Activated T-cell treated with anti-CD3 and anti-CD28 coated beads, Interleukin-2, amount 50 U/mL, for 4 hours (primary cell): ENCODE measurements at regions not wholly inside any gene's neighbourhood (a gene's known extent, or its start where the extent isn't known, plus 50 kb on each side); places are given as distances from the start of the nearest gene placed in this dataset.

Experiments
- ATAC-seq, 2 donors: fragments of 200-7000 bp; cut with Tn5 transposase; one replicate each; pipeline ENCODE4 v1.10.0; 2021
- DNase-seq: peaks from one replicate; pipeline ENCODE4 v3.0.0-alpha.2; 2020
- H3K27me3 Mint-ChIP-seq: one replicate; pipeline ENCODE4 v1.8.0; 2021; ENCODE audit warnings: low read depth, mixed read lengths
- H3K36me3 Mint-ChIP-seq: one replicate; pipeline ENCODE4 v1.8.0; 2022; ENCODE audit warnings: mixed read lengths; ENCODE audit not compliant: insufficient read depth
- H3K4me1 Mint-ChIP-seq: one replicate; pipeline ENCODE4 v1.8.0; 2021; ENCODE audit warnings: low read depth, mixed read lengths
- H3K4me3 Mint-ChIP-seq: one replicate; pipeline ENCODE4 v1.8.0; 2021; ENCODE audit warnings: mild to moderate bottlenecking, moderate library complexity, mixed read lengths
- H3K9me3 Mint-ChIP-seq: one replicate; pipeline ENCODE4 v1.8.0; 2021; ENCODE audit warnings: mixed read lengths

- no peak for DNase-seq
- H3K9me3 Mint-ChIP-seq = peaks cover 5% of the 10 kb centered on the region
- no peaks in the 10 kb centered on the region for H3K36me3 Mint-ChIP-seq
- H3K27me3 Mint-ChIP-seq = no peaks in the 10 kb centered on the region
- ATAC-seq = no peak
- no peaks in the 10 kb centered on the region for H3K4me1 Mint-ChIP-seq
- H3K4me3 Mint-ChIP-seq = no peak overlapping the region
Observed at GRCh38 chr12:125676366-125676765, 611.1 kb downstream of the AACS start.

GRCh38 chr12:125677829-125678228 is 612.6 kb downstream of the AACS start:
- no peak for DNase-seq
- no peaks in the 10 kb centered on the region for H3K36me3 Mint-ChIP-seq
- H3K4me1 Mint-ChIP-seq = no peaks in the 10 kb centered on the region
- H3K27me3 Mint-ChIP-seq = no peaks in the 10 kb centered on the region
- ATAC-seq = no peak
- peaks cover 5% of the 10 kb centered on the region for H3K9me3 Mint-ChIP-seq
- no peak overlapping the region for H3K4me3 Mint-ChIP-seq

DNA sequence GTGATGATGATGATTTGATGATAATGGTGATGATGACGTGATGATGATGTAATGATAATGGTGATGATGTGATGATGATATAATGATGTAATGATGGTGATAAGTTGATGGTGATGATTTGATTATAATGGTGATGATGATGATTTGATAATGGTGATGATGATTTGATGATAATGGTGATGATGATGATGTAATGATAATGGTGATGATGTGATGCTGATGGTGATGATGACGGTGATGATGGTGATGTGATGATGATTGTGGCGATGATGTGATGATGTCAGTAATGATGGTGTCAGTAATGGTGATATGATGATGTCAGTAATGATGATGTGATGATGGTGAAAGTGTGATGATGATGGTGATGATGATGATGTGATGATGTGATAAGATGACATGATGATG is 613.4 kb downstream of the AACS start:
- no peaks in the 10 kb centered on the region for H3K27me3 Mint-ChIP-seq
- H3K9me3 Mint-ChIP-seq = peaks cover 5% of the 10 kb centered on the region
- H3K36me3 Mint-ChIP-seq = no peaks in the 10 kb centered on the region
- ATAC-seq (no peak), DNase-seq (no peak)
- no peaks in the 10 kb centered on the region for H3K4me1 Mint-ChIP-seq
- H3K4me3 Mint-ChIP-seq = no peak overlapping the region

- H3K9me3 Mint-ChIP-seq = peaks cover 5% of the 10 kb centered on the region
- DNase-seq = no peak
- no peaks in the 10 kb centered on the region for H3K27me3 Mint-ChIP-seq
- H3K36me3 Mint-ChIP-seq = no peaks in the 10 kb centered on the region
- peak in 1 of 2 donors; percentile 48 for ATAC-seq
- no peak overlapping the region for H3K4me3 Mint-ChIP-seq
- H3K4me1 Mint-ChIP-seq = no peaks in the 10 kb centered on the region
Observed at GRCh38 chr12:125683748-125684381, 618.6 kb downstream of the AACS start.

GRCh38 chr12:125684968-125685790 is 619.9 kb downstream of the AACS start:
- no peaks in the 10 kb centered on the region for H3K4me1 Mint-ChIP-seq

DNA sequence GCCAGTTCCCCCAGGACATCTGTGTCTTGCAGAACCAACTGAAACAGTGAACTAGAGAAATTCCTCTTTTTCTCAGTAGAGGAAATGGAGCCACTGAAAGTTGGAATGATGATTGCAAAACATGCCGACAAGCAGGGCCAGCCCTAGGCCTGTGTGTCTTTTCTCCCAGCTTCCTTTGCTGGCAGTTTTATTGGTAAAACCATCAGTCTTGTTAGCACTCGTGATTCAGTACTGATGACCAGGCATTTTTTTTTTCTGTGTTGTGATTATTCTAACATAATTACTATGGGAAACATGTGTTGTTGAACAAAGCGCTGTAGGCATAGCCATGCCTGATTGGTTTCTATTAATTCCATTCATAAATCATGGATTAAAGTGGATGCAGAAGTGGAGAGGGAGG is 620.7 kb downstream of the AACS start:
- ATAC-seq (no peak), DNase-seq (no peak)
- no peak overlapping the region for H3K4me3 Mint-ChIP-seq
- no peaks in the 10 kb centered on the region for H3K27me3 Mint-ChIP-seq
- no peaks in the 10 kb centered on the region for H3K36me3 Mint-ChIP-seq
- H3K4me1 Mint-ChIP-seq = no peaks in the 10 kb centered on the region
- H3K9me3 Mint-ChIP-seq = peaks cover 3% of the 10 kb centered on the region

More at GRCh38 chr12:125684968-125685790, 619.9 kb downstream of the AACS start:
- Mint-ChIP-seq H3K4me3 (no peak overlapping the region), H3K9me3 (peaks cover 5% of the 10 kb centered on the region), H3K36me3 (no peaks in the 10 kb centered on the region), H3K27me3 (no peaks in the 10 kb centered on the region)
- DNase-seq (no peak), ATAC-seq (no peak)

DNA sequence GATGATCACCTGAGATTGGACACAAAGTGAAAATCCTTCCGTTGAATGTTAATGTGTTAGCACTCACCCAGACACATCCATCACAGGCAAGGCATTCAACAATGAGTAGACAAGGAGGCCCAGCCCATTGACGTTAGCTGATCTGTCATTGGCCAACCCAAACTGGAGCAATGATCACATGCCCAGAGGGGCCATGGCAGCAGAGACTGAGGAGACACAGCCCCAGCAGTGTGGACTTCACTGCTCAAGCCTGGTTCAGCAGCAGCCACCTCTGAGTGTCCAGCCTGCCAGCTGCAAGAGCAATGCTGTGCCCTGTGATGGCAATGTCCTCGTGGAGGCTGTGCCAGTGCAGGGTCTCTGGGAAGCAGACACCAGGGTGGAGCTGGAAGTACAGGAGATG is 622.2 kb downstream of the AACS start:
- H3K4me1 Mint-ChIP-seq = no peaks in the 10 kb centered on the region
- H3K4me3 Mint-ChIP-seq = no peak overlapping the region
- no peaks in the 10 kb centered on the region for H3K9me3 Mint-ChIP-seq
- no peaks in the 10 kb centered on the region for H3K36me3 Mint-ChIP-seq
- no peak for DNase-seq
- H3K27me3 Mint-ChIP-seq = no peaks in the 10 kb centered on the region
- ATAC-seq = no peak

DNA sequence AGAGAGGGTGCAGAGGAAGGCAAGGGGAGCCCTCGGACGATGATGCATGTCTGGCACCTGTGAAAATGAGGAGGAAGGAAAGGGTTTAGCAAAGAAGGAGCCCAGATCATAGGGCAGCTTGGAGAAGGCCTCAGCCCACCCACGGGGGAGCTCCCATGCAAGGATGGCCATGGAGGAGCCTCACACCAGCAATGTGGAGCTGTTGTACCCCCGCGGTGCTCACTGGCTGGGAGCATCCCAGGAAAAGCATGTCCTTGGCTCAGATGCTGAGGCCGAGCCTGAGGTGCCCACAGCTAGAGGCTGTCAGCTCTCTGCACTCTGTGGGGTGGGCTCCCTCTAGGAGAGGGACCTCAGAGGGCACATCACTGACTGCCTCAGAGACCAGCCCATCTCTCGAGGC is 622.6 kb downstream of the AACS start:
- Mint-ChIP-seq H3K9me3 (no peaks in the 10 kb centered on the region), H3K4me1 (no peaks in the 10 kb centered on the region), H3K36me3 (no peaks in the 10 kb centered on the region), H3K4me3 (no peak overlapping the region), H3K27me3 (no peaks in the 10 kb centered on the region)
- DNase-seq = no peak
- ATAC-seq = no peak

DNA sequence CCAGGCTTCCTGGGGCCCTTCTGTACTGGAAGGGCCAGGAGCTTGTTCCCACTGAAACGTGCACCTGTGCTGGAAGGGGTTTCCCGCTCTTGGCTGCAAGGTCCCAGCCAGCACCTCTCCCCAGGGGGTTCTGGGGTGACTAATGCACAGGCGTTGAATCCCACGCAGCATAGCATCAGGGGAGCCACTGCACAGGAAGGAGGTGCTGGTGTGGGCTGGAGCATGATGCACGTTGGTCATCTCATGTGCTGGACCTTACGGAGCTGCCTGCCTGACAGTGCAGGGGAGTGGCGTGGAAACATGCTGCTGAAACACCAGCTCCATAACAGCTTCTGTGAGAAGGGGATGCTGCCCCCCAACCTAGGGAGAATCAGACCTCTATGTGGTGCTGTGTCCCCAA is 623.0 kb downstream of the AACS start:
- Mint-ChIP-seq H3K4me3 (no peak overlapping the region), H3K4me1 (no peaks in the 10 kb centered on the region), H3K27me3 (no peaks in the 10 kb centered on the region), H3K9me3 (no peaks in the 10 kb centered on the region), H3K36me3 (no peaks in the 10 kb centered on the region)
- ATAC-seq (no peak), DNase-seq (no peak)

DNA sequence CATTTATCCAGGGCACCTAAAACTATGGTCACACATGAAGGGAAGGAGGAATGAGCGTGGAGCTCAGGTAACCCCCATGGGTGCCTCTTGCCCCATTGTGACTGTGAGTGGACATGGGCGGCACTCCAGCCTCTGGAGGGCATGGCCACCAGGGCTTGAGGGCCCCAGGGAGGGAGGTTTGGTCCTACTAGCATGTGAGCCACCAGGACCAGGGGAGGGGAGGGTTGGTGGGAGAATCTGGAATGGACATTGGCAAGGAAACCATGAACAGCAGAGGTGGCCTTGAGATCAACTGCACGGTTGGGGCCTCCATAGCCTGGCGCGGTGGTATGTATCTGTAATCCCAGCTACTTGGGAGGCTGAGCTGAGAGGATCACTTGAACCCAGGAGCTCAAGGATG is 623.6 kb downstream of the AACS start:
- Mint-ChIP-seq H3K36me3 (no peaks in the 10 kb centered on the region), H3K27me3 (no peaks in the 10 kb centered on the region), H3K4me3 (no peak overlapping the region), H3K4me1 (no peaks in the 10 kb centered on the region), H3K9me3 (no peaks in the 10 kb centered on the region)
- DNase-seq (no peak), ATAC-seq (no peak)

DNA sequence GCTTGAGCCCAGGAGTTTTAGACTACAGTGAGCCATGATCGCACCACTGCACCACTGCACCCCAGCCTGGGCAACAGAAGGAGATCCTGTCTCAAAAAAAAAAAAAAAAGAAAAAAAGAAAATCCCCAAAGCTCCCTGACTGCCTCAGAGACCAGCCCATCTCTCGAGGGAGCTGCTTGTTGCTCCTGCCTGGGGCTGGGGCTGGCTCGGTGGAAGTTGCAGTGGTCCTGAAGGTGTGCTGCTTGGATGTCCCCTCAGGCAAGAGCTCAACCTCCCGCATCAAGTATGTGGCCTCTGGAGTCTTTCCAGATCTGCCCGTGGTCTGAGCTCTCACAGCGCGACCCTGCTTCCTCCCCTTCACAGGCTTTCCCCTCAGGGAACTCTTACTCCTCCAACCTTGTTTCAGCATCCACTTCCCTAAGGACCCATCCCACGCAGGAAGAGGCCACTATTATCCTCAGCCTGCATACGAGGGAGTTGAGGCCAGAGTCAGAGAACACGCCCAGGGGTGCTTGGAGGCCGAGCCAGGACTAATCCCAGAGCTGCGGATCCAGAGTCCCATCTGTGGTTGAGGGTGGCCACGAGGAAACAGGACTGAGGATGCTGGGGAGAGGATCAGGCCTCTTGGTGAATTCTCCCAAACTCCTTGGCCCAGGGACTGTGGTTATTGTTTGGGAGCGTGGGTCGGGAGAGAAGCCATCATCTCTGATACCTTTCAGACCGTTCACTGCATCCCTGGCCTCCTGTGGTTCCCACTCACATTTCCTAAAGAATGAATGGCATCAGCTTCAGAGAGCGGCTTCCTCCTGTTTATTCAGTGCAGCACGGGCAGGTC is 624.6 kb downstream of the AACS start:
- no peaks in the 10 kb centered on the region for H3K9me3 Mint-ChIP-seq
- H3K4me3 Mint-ChIP-seq = no peak overlapping the region
- DNase-seq = no peak
- H3K27me3 Mint-ChIP-seq = no peaks in the 10 kb centered on the region
- no peaks in the 10 kb centered on the region for H3K36me3 Mint-ChIP-seq
- no peak for ATAC-seq
- H3K4me1 Mint-ChIP-seq = no peaks in the 10 kb centered on the region

- Mint-ChIP-seq H3K9me3 (no peaks in the 10 kb centered on the region), H3K4me3 (no peak overlapping the region), H3K27me3 (no peaks in the 10 kb centered on the region), H3K36me3 (no peaks in the 10 kb centered on the region), H3K4me1 (no peaks in the 10 kb centered on the region)
- ATAC-seq = no peak
- DNase-seq = no peak
Observed at GRCh38 chr12:125690841-125691240, 625.6 kb downstream of the AACS start.

- no peaks in the 10 kb centered on the region for H3K36me3 Mint-ChIP-seq
- no peaks in the 10 kb centered on the region for H3K4me1 Mint-ChIP-seq
- ATAC-seq (no peak), DNase-seq (no peak)
- H3K27me3 Mint-ChIP-seq = no peaks in the 10 kb centered on the region
- H3K4me3 Mint-ChIP-seq = no peak overlapping the region
- H3K9me3 Mint-ChIP-seq = no peaks in the 10 kb centered on the region
Observed at GRCh38 chr12:125696054-125696453, 630.8 kb downstream of the AACS start.

GRCh38 chr12:125704803-125705202 is 639.6 kb downstream of the AACS start:
- Mint-ChIP-seq H3K4me3 (no peak overlapping the region), H3K9me3 (peaks cover 10% of the 10 kb centered on the region), H3K4me1 (no peaks in the 10 kb centered on the region), H3K36me3 (no peaks in the 10 kb centered on the region), H3K27me3 (no peaks in the 10 kb centered on the region)
- DNase-seq = no peak
- no peak for ATAC-seq
